Neuronal stem cell (in vitro differentiated cells): ENCODE measurements at regions not wholly inside any gene's neighbourhood (a gene's known extent, or its start where the extent isn't known, plus 50 kb on each side); places are given as distances from the start of the nearest gene placed in this dataset.

Experiments used
- DNase-seq: peaks from one replicate; pipeline ENCODE4 v3.0.0-alpha.2; 2013; ENCODE audit warnings: low spot score
- H2AFZ ChIP-seq: one replicate; pipeline ENCODE4 v1.6.1; 2013; ENCODE audit warnings: mild to moderate bottlenecking, low read length, inconsistent platforms
- H2AK5ac ChIP-seq: 2 replicates; pipeline ENCODE4 v1.6.1; 2013; ENCODE audit warnings: low read depth, mild to moderate bottlenecking, inconsistent platforms, low read length, moderate library complexity, mixed read lengths
- H2BK120ac ChIP-seq: 2 replicates; pipeline ENCODE4 v1.6.1; 2013; ENCODE audit warnings: low read depth, mild to moderate bottlenecking, inconsistent platforms, low read length, moderate library complexity, mixed read lengths
- H2BK12ac ChIP-seq: one replicate; pipeline ENCODE4 v1.6.1; 2013; ENCODE audit warnings: low read length, inconsistent platforms
- H2BK15ac ChIP-seq: 2 replicates; pipeline ENCODE4 v1.6.1; 2013; ENCODE audit warnings: mild to moderate bottlenecking, low read length, inconsistent platforms, mixed read lengths
- H2BK5ac ChIP-seq: one replicate; pipeline ENCODE4 v1.6.1; 2013; ENCODE audit warnings: inconsistent platforms, mild to moderate bottlenecking, low read length, moderate library complexity
- H3K14ac ChIP-seq: one replicate; pipeline ENCODE4 v1.6.1; 2013; ENCODE audit warnings: low read length, inconsistent platforms
- H3K18ac ChIP-seq: 2 replicates; pipeline ENCODE4 v1.6.1; 2013; ENCODE audit warnings: low read length, inconsistent platforms
- H3K23ac ChIP-seq: 2 replicates; pipeline ENCODE4 v1.6.1; 2013; ENCODE audit warnings: low read depth, mild to moderate bottlenecking, mixed read lengths, low read length, inconsistent platforms; ENCODE audit not compliant: poor library complexity
- H3K27ac ChIP-seq: replicated peaks from 3 replicates; pipeline ENCODE4 v1.5.1; 2013; ENCODE audit warnings: low read length, inconsistent platforms
- H3K27me3 ChIP-seq, 3 experiments: 2 replicates each; pipeline ENCODE4 v1.6.1; 2013; ENCODE audit warnings: low read length in 3 of 3, mild to moderate bottlenecking in 2 of 3, inconsistent platforms in 1 of 3, low read depth in 1 of 3, mixed read lengths in 1 of 3, moderate library complexity in 1 of 3; ENCODE audit not compliant: control insufficient read depth in 3 of 3, insufficient read depth in 3 of 3
- H3K36me3 ChIP-seq, 2 donors: replicated peaks in 1 of 2; 2 replicates each; pipeline ENCODE4 v1.6.1; 2013; ENCODE audit warnings: low read length in 2 of 2; ENCODE audit not compliant: control insufficient read depth in 2 of 2, insufficient read depth in 2 of 2
- H3K4ac ChIP-seq: 2 replicates; pipeline ENCODE4 v1.6.1; 2013; ENCODE audit warnings: inconsistent platforms, mild to moderate bottlenecking, low read length, moderate library complexity
- H3K4me1 ChIP-seq, 2 donors: 1 replicate in 1 of 2; 2 replicates in 1 of 2; pipeline ENCODE4 v1.6.1; 2013; ENCODE audit warnings: low read length in 2 of 2, low read depth in 1 of 2; ENCODE audit not compliant: control insufficient read depth in 2 of 2, insufficient read depth in 1 of 2
- H3K4me2 ChIP-seq: one replicate; pipeline ENCODE4 v1.6.1; 2013; ENCODE audit warnings: mild to moderate bottlenecking, low read length, inconsistent platforms; ENCODE audit not compliant: insufficient read depth, poor library complexity, severe bottlenecking
- H3K4me3 ChIP-seq, 2 donors: 2 replicates each; pipeline ENCODE4 v1.5.1; 2013; ENCODE audit warnings: low read length in 2 of 2, mild to moderate bottlenecking in 2 of 2, inconsistent platforms in 1 of 2, moderate library complexity in 1 of 2
- H3K79me1 ChIP-seq: one replicate; pipeline ENCODE4 v1.6.1; 2013; ENCODE audit warnings: low read depth, mild to moderate bottlenecking, inconsistent platforms, low read length, moderate library complexity
- H3K9ac ChIP-seq: one replicate; pipeline ENCODE4 v1.6.1; 2013; ENCODE audit warnings: mild to moderate bottlenecking, low read depth, low read length, inconsistent platforms; ENCODE audit not compliant: poor library complexity
- H3K9me3 ChIP-seq, 2 donors: replicated peaks in 1 of 2; 2 replicates each; pipeline versions ENCODE3 to v1.6.1; 2013; ENCODE audit warnings: low read length in 2 of 2, mild to moderate bottlenecking in 2 of 2, inconsistent platforms in 1 of 2, low read depth in 1 of 2, mixed read lengths in 1 of 2, moderate library complexity in 1 of 2; ENCODE audit not compliant: control insufficient read depth in 2 of 2, insufficient read depth in 1 of 2
- H4K8ac ChIP-seq: one replicate; pipeline ENCODE4 v1.6.1; 2013; ENCODE audit warnings: low read depth, mild to moderate bottlenecking, inconsistent platforms, low read length, moderate library complexity
- H4K91ac ChIP-seq: one replicate; pipeline ENCODE4 v1.6.1; 2013; ENCODE audit warnings: low read length, low read depth, mild to moderate bottlenecking, inconsistent platforms; ENCODE audit not compliant: poor library complexity
- WGBS, 2 donors: extraction: QIAGEN DNeasy Blood & Tissue Kit; methylation state at CpG; one replicate each; pipeline ENCODE4 v1.1.7; 2013; ENCODE audit warnings: missing lambda C conversion rate in 2 of 2, mixed read lengths in 1 of 2; ENCODE audit not compliant: insufficient read length in 2 of 2, insufficient replicate concordance in 1 of 2; ENCODE audit errors: extremely low coverage in 2 of 2; 5-methylcytosine and 5-hydroxymethylcytosine counted together

DNA sequence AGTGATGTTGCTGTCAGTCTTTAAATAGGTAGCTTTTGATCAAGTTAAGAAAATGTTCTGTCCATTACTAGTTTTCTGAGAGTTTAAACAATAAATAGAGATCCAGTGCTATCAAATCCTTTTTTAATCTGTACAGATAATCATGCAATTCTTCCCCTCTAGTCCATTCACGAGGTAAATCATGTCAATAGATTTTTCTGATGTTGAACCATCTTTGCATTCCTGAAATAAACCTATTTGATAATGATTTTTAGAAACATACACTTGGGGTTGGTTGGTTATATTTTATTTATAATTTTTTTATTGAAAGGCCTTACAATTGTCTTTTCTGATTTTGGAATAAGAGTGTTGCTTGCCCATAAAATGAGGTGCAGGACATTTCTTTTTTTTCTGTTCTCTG is 95.0 kb downstream of the FAM53A start:
- Histone ChIP-seq H3K9me3 (peaks cover 4 to 13% of the 10 kb centered on the region in 2 donors), H3K4me3 (no peak overlapping the region), H3K23ac (no peak overlapping the region), H3K27me3 (no peaks in the 10 kb centered on the region), H3K4me1 (no peaks in the 10 kb centered on the region), H2BK12ac (no peak overlapping the region), H3K4ac (no peak overlapping the region), H3K14ac (no peak overlapping the region), H3K79me1 (no peaks in the 10 kb centered on the region), H3K27ac (no peak overlapping the region), H2AFZ (no peak overlapping the region), H3K4me2 (no peak overlapping the region), H3K18ac (no peak overlapping the region), H4K8ac (no peak overlapping the region), H3K9ac (no peak overlapping the region), H4K91ac (no peak overlapping the region), H2BK15ac (no peak overlapping the region), H3K36me3 (no peaks in the 10 kb centered on the region), H2BK120ac (no peak overlapping the region), H2BK5ac (no peak overlapping the region), H2AK5ac (no peak overlapping the region)
- WGBS, 2 donors, result no CpG with 5 or more reads among the region's 1 CpG
- no peak for DNase-seq

GRCh38 chr4:1588306-1588705 is 95.8 kb downstream of the FAM53A start:
- H3K4me2 ChIP-seq, result no peak overlapping the region
- no peak overlapping the region for H2BK12ac ChIP-seq
- no peak overlapping the region for H3K27ac ChIP-seq
- H3K14ac ChIP-seq, result no peak overlapping the region
- H2BK5ac ChIP-seq, result no peak overlapping the region
- H3K79me1 ChIP-seq, result no peaks in the 10 kb centered on the region
- H2AFZ ChIP-seq, result no peak overlapping the region
- no peak overlapping the region for H2AK5ac ChIP-seq
- no peak overlapping the region for H2BK120ac ChIP-seq
- H4K91ac ChIP-seq, result no peak overlapping the region
- peaks cover 4 to 13% of the 10 kb centered on the region in 2 donors for H3K9me3 ChIP-seq
- WGBS, 2 donors, result no CpG with 5 or more reads among the region's 5 CpGs
- H3K4me1 ChIP-seq, result no peaks in the 10 kb centered on the region
- H3K23ac ChIP-seq, result no peak overlapping the region
- no peak overlapping the region for H4K8ac ChIP-seq
- DNase-seq, result no peak
- no peaks in the 10 kb centered on the region for H3K27me3 ChIP-seq
- no peak overlapping the region for H2BK15ac ChIP-seq
- H3K36me3 ChIP-seq, result no peaks in the 10 kb centered on the region
- peak overlapping the region; percentile 29 for H3K18ac ChIP-seq
- H3K9ac ChIP-seq, result no peak overlapping the region
- no peak overlapping the region for H3K4me3 ChIP-seq
- no peak overlapping the region for H3K4ac ChIP-seq

DNA sequence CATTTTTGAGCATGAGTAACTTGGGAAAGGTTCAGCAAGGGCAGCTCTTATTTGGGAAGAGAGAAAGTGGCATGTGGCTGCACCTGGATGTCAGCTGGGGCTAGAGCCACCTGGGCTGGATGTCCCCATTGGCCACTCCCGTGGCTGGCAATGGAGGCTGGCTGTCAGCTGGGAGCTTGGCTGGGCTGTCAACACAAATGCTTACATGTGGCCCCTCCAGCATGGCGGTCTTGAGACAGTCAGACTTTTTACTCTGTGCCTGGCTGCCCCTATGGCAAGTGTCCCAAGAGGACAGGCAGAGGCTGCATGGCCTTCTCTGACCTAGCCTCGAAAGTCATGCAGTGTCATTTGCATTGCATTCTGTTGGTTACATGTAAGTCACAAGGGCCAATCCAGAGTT is 99.6 kb downstream of the FAM53A start:
- Histone ChIP-seq H4K91ac (no peak overlapping the region), H3K36me3 (no peaks in the 10 kb centered on the region), H2AFZ (no peak overlapping the region), H3K14ac (no peak overlapping the region), H3K4me1 (peaks cover 0 to 1% of the 10 kb centered on the region in 2 donors), H3K4ac (no peak overlapping the region), H3K4me2 (no peak overlapping the region), H2BK120ac (no peak overlapping the region), H2BK12ac (no peak overlapping the region), H3K18ac (no peak overlapping the region), H3K4me3 (no peak overlapping the region), H2AK5ac (no peak overlapping the region), H3K23ac (no peak overlapping the region), H2BK15ac (no peak overlapping the region), H3K9ac (no peak overlapping the region), H3K9me3 (peaks cover 0 to 7% of the 10 kb centered on the region in 2 donors), H4K8ac (no peak overlapping the region), H2BK5ac (no peak overlapping the region), H3K79me1 (no peaks in the 10 kb centered on the region), H3K27me3 (peaks cover 0 to 15% (median 2%) of the 10 kb centered on the region in 3 experiments), H3K27ac (no peak overlapping the region)
- DNase-seq, result no peak
- no CpG with 5 or more reads among the region's 3 CpGs for WGBS, 2 donors

DNA sequence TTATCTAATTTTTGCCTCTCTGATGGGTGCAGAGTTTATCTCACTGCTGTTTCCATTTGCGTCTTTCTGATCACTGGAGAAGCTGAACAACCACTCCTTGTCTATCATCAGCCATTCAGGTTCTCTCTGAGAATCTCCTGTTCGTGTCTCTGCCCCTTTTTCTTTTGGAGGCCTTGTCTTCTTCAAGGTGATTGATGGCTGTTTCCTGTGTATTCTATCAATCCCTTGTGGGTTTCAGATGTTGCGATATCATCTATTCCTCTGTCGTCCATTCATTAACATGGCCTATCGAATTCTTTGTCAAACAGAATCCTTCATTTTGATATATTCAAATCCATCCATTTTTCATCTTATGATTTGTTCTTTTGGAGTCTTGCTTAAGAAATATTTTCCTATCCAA is 100.3 kb downstream of the FAM53A start:
- Histone ChIP-seq H3K36me3 (no peaks in the 10 kb centered on the region), H2AFZ (no peak overlapping the region), H2AK5ac (no peak overlapping the region), H4K8ac (no peak overlapping the region), H3K4me2 (no peak overlapping the region), H3K9ac (no peak overlapping the region), H3K79me1 (no peaks in the 10 kb centered on the region), H3K14ac (no peak overlapping the region), H3K4me1 (peaks cover 0 to 3% of the 10 kb centered on the region in 2 donors), H3K27ac (no peak overlapping the region), H2BK12ac (no peak overlapping the region), H2BK5ac (no peak overlapping the region), H4K91ac (no peak overlapping the region), H2BK120ac (no peak overlapping the region), H2BK15ac (no peak overlapping the region), H3K23ac (no peak overlapping the region), H3K27me3 (peaks cover 0 to 18% (median 6%) of the 10 kb centered on the region in 3 experiments), H3K4ac (no peak overlapping the region), H3K9me3 (peaks cover 0 to 7% of the 10 kb centered on the region in 2 donors), H3K18ac (no peak overlapping the region), H3K4me3 (no peak overlapping the region)
- no CpG with 5 or more reads among the region's 5 CpGs for WGBS, 2 donors
- no peak for DNase-seq
